Peyer's patch (tissue), 4 donors: ENCODE measurements at regions not wholly inside any gene's neighbourhood (a gene's known extent, or its start where the extent isn't known, plus 50 kb on each side); places are given as distances from the start of the nearest gene placed in this dataset.

ENCODE experiments used
- POLR2A ChIP-seq, 2 donors: fragments of 450-650 bp; IDR thresholded peaks; one replicate each; pipeline ENCODE4 v1.5.1; 2017; ENCODE audit warnings: antibody characterized with exemption in 2 of 2, mild to moderate bottlenecking in 2 of 2, moderate library complexity in 2 of 2
- TF ChIP-seq, protein P1 (sequence below), 6 experiments: fragments of 450-650 bp in 4 of 6; fragments of 200-600 bp in 2 of 6; sonication (generic) in 1 of 6; IDR thresholded peaks; one replicate each; pipeline ENCODE4 v1.5.1; 2017 to 2019; ENCODE audit warnings: antibody characterized with exemption in 6 of 6, mild to moderate bottlenecking in 3 of 6, moderate library complexity in 1 of 6

DNA sequence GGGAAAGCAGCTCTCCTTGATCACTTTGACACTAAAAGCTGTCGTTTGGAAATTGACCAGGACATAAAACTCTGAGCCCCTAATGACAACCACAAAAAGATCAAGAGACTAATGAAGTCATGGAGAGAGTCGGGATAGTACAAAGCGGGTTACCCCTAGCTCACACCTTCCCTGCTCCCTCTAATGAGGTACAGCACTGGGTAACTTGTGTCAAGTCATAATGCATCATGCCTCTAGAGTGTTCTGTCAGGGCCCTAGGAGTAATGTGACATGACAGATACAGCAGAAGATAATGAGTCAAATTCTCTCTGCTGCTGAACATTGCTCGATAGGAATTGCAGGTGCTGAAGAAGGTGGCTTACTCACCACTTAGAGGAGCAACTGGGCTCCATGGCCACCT, 130.7 kb downstream of the AQP4 start:
- TF ChIP-seq, protein P1, sequence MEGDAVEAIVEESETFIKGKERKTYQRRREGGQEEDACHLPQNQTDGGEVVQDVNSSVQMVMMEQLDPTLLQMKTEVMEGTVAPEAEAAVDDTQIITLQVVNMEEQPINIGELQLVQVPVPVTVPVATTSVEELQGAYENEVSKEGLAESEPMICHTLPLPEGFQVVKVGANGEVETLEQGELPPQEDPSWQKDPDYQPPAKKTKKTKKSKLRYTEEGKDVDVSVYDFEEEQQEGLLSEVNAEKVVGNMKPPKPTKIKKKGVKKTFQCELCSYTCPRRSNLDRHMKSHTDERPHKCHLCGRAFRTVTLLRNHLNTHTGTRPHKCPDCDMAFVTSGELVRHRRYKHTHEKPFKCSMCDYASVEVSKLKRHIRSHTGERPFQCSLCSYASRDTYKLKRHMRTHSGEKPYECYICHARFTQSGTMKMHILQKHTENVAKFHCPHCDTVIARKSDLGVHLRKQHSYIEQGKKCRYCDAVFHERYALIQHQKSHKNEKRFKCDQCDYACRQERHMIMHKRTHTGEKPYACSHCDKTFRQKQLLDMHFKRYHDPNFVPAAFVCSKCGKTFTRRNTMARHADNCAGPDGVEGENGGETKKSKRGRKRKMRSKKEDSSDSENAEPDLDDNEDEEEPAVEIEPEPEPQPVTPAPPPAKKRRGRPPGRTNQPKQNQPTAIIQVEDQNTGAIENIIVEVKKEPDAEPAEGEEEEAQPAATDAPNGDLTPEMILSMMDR (IDR thresholded peaks at IDR 0.05): no peak
- no peak for TF ChIP-seq POLR2A (IDR thresholded peaks at IDR 0.05)
